ENCODE measurements at regions not wholly inside any gene's neighbourhood (a gene's known extent, or its start where the extent isn't known, plus 50 kb on each side); places are given as distances from the start of the nearest gene placed in this dataset.

- TF ChIP-seq YY1 (IDR thresholded peaks at IDR 0.05; ENCODE audit: low read depth, low read length) = no peak
- TF ChIP-seq SRF (IDR thresholded peaks at IDR 0.05; ENCODE audit: low read depth, low read length) = no peak
- no peak for TF ChIP-seq CEBPB (IDR thresholded peaks at IDR 0.05; ENCODE audit: low read depth, low read length)
These were observed 1331.8 kb downstream of the PCDH19 start (continued) for GRCh38 chrX:99078301-99078700.

All from H1 (cell line).